ENCODE measurements at regions not wholly inside any gene's neighbourhood (a gene's known extent, or its start where the extent isn't known, plus 50 kb on each side); places are given as distances from the start of the nearest gene placed in this dataset.
A peak's percentile ranks its signal among the peaks of the same experiment; 100 is the strongest.
"Not testable (repeated sequence)": the region's sequence is repeated elsewhere in the genome, so short reads cannot be mapped to it uniquely, and the experiment has no call there.

DNA sequence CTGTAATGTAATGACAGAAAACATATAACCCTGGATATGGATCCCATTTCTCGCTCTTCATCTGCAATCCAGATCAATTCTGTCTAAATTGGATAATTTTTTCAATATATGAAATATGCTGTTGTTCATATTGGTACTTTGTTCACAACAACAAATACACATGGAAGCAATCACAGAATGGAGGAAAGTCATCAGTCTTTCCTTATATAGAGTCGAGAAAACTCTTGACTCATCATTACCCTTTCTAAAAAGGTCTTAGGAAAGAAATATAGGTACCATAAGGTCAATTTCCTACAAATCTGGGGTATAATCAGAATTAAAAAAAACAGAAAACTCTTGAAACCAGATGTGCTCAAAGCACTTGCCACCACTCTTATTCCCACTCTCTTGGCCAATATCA, 677.6 kb upstream of the ID4 start:
- DNase-seq: no peak

DNA sequence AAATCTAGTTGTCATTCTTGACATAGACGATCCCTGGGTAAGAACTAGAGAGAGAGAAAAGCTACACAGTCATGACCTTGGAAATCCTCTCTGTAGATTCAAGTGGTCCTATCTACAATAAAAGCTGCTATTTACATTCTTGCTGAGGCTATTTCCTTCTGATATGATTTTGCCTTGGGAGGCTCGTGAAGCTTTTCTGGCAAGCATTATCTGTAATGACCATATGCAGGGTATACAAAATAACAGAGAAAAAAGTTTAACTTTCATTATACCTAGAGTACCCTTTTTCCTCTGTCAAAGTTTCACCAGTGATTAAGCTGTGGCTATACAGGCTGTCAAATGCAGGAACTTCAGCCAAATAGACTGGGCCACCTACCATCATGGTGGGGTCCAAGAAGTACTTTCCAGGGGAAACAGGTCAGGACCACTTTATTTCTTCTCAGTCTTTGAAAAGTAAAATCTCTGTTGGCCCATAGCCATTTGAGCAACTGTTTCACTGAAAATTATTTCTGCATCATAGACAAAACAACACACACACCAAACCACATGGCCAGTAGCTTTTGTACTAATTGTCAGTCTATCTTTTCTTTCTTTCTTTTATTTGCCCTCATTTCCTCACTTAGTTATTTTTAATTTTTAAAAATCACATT, 677.0 kb upstream of the ID4 start:
- DNase-seq: no peak

DNA sequence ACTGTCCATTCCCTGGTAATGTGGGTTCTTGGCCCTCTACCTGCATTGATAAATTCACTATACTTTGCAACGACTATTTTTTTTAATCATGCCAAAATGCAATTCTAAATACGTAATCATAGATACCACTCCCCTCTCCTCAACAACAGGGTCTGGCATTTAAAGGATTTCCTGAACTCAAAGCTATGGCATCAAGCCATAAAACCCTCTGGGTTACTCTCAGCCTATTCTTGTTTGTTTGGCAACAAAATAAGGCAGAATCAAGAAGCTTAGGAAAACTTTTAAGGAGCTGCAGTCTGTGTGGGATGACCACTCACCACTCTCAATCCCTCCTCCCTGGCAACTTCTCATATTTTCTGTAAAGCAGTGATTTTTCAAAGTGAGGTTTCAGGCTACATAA, 669.9 kb upstream of the ID4 start:
- DNase-seq: no peak

DNA sequence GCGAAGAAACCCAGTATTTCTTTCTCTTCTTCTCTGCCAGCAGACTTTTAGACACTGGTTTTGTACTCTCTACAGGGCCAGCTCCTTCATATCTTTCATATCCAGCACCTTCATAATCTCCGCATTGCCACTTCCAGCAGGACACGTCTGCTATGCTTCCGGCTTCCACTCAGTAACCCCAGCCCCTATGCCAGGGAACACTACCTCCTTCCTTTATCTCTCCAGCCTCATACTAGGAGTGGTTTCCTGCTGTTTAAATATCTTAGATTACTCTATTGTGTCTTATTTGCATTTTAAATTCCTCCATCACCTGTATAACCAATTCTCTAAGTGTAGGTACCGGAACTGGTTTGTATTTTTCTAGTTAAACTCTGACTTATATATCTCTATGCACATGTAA, 667.8 kb upstream of the ID4 start:
- no peak for DNase-seq

DNA sequence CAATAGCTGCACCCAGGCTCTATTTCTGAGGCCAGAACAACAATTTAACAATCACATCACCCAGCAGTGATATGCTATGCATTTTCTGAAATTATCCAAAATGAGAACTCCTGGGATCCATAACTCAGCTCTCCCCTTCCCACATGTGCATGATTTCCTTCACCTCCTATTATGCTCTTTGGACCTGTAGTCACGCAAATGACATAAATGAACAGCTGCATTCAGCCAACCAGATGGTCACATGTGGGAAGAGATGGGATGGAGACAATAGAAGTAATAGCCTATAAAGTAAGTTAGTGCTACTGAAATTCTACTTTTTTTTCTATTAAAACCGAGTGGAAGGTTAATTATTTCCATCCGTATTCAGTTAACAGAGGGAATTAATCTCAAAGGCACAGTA, 662.1 kb upstream of the ID4 start:
- DNase-seq: no peak

DNA sequence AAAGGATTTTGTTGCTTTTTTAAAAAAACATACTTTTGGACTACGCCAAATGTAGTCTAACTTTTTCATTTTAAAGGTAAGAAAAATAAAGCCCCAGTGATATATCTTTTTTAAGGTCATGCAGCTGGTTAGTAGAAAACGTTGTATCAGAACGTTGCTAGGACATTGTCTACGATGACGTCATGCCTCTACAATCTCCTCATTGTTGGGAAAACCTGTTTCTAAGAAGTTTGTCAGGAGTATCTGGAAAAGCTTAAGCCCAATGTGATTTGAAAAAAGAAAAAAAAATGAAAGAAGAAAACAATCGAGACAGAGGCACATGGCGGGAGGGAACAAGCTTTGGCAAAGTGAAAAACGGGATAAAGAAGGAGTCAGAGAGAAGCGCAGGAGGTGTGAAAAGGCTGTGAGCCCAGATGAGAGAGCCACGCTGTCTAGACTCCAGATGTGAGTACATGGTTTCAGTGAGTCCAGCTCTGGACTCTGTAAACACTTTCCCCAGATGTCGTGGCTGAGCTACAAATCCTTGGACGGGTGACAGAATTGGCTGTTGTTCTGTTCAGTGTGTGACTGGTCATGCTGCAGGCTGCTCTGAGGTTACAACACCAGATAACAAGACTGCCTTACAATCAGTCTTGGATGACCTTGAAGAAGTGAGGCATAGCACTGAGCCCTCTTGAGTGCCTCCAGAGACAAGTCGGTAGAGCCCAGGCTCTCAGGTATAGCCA, 656.7 kb upstream of the ID4 start:
- no peak for DNase-seq

DNA sequence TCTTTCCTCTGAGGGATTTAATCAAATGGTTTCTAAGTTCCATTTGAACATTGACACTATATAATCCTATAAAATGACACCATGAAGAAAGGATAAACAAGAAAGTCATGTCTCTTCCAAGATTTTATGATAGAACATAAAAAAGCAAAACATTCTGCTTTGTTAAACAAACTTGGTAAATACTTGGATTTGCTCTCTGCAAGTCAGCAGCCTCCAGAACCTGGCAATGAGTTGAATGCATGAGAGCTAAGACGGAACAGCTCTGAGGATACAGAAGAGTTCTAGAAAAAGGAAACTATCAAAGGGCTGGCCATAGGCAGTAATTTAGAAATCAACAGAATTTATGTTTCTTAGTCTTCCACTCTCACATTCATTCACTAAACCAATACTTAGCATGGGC, 656.0 kb upstream of the ID4 start:
- DNase-seq: no peak

DNA sequence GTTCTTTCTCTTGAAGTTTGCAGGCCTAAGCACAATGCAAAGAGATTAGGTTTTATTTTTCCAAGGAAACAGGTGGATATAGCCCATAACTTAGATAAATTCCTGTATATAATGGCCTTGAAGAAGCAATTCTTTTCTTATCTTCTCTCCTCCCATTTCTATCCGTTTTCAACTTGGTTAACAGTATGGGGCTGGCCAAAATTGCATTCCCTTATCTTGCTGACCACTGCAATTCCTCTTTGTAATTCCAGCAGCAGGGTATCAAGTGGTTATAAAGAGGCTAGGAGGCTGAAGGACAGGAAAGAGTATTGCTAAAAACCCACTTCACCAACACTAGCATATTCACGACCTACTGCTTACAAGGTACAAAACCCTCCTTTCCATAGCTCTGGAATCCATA, 643.5 kb upstream of the ID4 start:
- DNase-seq: no peak

DNA sequence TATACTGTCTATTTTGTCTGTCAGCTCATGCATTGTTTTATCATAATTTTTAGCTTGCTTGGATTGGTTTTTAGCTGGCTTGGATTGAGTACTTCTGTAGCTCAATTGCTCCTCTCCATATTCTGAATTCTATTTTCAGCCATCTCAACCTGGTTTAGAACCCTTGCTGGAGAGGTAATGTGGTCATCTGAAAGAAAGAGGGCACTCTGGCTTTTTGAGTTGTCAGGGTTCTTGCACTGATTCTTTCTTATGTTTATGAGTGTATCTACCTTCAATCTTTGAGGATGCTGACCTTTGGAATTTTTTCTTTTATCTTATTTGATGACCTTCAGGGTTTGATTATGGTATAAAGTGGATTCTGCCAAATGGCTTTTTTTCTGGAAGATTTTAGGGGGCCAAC, 632.7 kb upstream of the ID4 start:
- no peak for DNase-seq

DNA sequence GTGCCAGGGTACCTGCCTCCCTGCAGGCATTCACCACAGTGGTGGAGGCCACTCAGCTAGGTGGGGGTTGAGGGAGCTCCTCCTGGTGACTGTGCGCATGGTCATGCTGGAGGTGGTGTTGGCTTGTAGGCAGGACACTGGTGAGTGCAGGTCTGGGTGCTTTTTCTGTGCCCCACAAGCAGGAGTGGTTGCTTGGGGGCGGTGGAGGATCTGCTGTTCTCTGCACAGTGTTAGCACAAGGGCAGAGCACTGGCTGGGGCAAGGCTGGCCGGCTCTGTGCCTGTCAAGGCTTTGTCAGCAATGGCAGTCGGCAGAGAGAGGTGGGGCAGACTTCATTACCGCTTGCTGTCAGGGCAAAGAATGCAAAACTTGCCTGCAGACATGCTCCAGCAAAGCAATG, 632.1 kb upstream of the ID4 start:
- DNase-seq: no peak

DNA sequence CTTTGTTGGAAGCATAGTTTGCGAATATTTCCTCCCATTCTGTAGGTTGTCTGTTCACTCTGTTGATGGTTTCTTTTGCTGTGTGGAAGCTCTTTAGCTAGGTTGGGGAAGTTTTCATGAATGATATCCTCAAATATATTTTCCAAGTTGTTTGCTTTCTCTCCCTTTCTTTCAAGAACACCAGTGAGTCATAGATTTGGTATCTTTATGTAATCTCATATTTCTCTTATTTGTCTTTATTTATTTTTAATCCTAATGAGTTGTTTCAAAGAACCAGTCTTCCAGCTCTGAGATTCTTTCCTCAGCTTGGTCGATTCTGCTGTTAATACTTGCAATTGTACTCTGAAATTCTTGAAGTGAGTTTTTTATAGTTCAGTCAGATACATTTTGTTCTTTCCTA, 628.0 kb upstream of the ID4 start:
- no peak for DNase-seq

DNA sequence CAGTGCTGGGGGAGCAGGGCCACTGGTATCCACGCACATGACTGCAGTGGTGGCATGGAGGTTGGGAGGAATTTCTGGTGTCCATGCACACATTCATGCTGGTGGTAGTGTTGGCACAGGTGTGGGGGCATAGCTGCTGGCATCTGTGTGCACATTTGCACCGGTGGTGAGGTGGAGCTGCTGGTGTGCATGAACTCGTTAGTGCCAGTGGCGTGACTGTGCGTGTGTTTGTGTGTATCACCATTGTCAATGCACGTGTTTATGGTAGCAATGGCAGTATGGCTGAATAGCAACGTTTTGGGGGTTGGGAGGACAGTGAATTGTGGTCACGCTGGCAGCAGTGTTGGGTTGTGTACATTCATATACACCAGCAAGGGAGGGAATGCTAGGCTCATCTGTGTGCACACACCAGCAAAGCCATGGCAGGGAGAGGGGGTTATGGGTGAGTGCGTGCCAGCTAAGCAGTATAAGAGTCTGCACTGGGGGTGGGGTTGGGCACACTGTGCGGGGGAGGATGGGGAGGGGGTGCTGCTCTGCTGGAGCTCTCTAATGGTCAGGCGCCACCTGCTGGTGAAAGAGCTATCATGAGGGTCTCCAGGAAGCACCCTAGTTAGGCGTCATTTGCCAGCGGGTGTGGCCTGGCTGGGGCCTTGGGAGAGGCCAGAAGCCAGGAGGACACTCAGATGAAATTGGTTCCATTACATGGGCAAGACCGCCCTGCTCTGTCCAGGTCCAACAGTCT, 626.1 kb upstream of the ID4 start:
- peak in 1 of 2 experiments; percentile 18 for DNase-seq

DNA sequence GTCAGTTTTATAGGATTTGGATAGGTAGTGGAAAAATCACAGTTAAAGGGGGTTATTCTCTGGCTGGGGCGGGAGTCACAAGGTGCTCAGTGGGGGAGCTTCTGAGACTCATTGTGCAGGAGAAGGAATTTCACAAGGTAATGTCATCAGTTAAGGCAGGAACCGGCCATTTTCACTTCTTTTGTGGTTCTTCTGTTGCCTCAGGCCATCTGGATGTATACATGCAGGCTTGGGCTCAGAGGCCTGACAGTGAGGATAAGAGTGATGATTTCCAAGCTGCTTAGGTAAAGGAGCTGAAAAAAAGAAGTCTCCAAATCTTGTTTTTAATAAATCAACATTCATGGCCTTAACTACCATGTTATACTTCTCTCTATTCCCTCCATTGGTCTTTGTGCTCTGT, 622.9 kb upstream of the ID4 start:
- no peak for DNase-seq

DNA sequence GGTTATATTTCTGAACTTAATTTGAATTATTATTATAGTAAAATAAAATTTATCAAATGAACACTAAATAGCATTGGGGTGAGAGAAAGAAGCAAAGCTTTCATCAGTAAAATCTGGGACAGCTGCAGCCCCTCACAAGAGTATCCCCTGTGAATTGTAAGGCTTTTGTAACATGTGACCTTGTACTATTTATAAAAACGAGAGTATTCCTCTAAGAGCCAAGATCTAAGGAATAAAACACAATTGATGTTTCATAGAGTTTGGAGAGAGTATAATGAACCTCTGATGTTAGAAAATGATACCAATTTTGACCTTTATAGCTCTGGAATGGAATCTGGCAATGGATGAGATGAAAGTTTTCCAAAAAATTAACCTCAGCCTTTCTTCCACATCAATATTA, 617.2 kb upstream of the ID4 start:
- DNase-seq: no peak

DNA sequence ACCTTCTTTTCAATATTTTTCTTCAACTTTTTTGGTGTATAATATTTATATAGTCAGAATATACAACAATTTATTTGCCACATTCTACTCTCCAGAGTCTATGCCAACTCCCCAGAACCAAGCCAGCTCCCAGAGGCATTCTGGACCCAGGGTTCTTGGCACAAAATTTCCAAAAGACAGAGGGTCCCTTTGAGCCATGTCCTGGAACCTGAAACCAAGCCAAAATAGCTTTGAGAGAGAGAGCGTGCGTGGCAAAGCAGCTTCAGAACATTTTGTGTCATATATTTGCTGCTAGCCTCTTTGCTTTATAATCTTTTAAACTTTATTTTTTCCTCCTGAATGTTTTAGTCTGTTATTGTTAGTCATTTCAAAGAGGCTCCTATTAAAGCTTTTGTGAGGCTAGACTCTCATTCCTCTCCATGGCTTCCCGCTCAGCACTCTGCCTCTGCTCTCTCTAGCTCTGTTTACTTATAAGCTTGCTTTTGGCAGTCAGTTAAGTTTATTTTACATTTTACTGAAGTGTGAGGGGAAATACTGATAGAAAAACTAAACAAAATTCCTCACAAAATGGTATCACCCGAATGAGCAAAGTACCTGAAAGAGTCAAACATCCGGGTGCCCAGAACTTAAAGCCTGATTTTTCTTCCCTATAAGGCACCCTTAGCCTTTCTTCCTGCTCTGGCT, 605.1 kb upstream of the ID4 start:
- no peak for DNase-seq

DNA sequence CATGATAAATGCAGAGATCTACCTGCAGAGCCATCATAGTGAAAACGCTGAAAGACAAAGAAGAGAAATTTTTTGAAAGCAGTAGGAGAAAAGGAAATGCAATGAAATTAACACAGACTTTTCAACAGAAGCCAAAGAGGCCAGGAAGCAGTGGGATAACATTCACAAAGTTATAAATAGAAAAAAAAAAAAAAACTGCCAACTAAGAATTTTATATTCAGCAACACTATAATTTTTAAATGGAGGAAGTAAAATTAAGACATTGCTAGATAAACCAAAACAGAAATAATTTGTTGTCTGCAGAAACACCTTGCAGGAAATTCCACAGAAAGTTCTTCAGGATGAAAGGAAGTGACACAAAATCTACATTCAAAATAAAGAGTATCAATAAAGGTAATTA, 591.5 kb upstream of the ID4 start:
- no peak for DNase-seq

DNA sequence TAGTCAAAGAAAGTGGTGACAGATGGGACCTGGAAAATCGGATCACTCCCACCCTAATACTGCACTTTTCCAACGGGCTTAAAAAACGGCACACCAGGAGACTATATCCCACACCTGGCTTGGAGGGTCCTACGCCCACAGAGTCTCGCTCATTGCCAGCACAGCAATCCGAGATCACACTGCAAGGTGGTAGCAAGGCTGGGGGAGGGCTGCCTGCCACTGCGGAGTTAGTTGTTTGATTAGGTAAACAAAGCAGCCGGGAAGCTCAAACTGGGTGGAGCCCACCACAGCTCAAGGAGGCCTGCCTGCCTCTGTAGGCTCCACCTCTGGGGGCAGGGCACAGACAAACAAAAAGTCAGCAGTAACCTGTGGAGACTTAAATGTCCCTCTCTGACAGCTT, 590.0 kb upstream of the ID4 start:
- not testable (repeated sequence) for DNase-seq

DNA sequence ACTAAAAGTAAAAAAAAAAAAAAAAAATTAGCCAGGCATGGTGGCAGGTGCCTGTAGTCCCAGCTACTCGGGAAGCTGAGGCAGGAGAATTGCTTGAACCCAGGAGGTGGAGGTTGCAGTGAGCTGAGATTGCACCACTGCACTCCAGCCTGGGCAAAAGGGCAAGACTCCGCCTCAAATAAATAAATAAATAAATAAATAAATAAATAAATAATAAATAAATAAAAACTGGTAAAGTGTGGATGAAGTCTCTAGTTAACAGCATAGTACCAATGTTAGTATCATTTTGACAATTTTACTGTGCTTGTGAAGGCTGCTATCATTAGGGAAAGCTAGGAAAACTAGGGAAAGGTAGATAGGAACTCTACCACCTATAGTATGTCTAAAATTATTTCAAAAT, 581.0 kb upstream of the ID4 start:
- not testable (repeated sequence) for DNase-seq

DNA sequence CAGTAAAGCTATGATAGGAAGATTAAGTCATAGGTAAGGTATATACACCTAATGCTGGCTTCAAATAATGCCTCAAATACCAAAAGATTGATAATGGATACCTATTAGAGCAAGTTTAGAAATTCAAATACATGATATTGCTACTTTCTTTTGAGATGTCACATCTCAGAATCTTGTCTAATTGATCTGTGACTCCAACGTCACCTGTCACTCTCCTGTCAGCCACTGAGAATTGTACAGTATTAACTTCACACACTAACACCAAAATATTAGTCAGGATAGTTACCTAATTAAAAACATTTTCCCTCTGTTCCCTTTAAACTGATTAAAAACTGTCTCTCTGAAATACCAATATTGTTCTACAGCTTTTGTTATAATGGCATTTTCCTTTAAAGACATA, 575.5 kb upstream of the ID4 start:
- no peak for DNase-seq

DNA sequence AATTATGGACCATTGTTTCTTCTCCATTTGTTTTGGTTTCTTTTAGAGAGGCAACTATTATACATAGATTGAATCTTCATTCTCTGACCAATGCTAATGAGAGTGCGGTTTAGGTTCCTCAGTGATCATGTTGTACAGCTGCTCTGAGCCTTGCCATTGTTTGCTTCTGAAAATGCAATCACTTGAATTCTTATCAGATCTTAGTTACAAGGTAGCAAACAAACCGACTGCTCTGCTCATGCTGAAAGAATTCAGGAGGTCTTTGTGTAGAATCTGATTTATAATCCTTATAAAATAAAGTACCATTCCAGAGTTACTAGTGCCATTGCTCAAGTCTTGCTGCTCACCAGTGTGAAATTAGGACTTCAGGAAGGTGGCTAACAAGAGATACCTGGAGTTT, 569.1 kb upstream of the ID4 start:
- no peak for DNase-seq

DNA sequence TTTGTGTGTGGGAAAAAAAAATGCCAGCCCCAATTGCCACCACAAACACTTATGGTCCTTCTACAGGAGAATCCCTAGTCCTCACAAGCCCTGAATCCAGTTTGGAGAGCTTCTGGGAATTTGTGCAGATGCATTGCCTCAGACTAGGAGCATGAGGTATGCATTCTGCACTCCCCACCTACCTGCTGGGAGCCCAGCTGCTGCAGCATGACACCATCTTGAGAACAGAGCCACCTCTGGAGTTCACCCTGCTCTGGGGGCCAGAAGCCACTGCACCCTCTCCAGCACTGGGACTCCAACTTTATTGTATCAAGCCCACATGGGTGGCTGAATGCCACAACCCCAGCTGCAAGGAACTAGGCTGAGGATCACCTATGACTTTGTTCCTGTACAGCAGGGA, 568.5 kb upstream of the ID4 start:
- no peak for DNase-seq

DNA sequence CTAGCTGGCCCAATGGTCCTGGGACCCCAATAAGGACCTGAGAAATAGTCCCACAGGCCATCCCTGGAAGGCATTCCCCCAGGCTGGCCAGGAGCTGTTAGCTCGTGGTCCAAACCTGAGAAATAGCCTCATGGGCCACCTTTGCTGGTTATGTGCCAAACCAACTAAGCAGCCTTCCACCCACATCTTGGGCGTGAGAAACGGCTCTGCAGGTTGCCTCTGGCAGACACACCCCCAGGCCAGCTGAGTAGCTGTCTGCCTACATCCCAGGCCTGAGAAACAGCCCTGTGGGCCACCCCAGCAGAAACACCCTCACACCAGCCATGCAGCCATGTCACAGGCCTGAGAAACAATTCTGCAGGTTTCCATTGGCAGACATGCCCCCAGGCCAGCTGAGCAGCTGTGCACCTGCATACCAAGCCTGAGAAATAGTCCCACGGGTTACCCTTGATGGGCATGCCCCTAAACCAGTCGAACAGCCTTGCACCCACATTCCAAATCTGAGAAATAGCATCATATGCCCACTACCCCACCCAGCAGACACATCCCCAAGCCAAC, 567.8 kb upstream of the ID4 start:
- no peak for DNase-seq

DNA sequence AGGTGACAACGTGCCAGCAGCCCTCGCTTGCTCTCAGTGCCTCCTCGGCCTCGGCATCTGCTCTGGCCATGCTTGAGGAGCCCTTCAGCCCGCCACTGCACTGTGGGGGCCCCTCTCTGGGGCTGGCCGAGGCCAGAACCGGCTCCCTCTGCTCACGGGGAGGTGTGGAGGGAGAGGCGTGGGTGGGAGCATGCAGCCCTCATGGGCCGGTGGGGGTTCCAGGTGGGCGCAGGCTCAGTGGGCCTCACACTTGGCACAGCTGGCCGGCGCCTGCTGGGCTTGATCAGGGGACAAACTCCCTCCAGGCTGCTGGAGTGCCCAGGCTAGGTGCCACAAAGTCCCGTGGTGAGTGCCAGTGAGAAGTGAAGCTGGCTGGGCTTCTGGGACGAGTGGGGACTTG, 566.6 kb upstream of the ID4 start:
- no peak for DNase-seq

Measured in activated T-cell treated with anti-CD3 and anti-CD28 coated beads, Interleukin-2, amount 50 U/mL, for 48 hours (primary cell).